Activated CD4-positive, alpha-beta T cell treated with anti-CD3 and anti-CD28 coated beads for 36 hours (primary cell): ENCODE measurements at regions not wholly inside any gene's neighbourhood (a gene's known extent, or its start where the extent isn't known, plus 50 kb on each side); places are given as distances from the start of the nearest gene placed in this dataset.

Experiments
- ATAC-seq: fragments of 200-7000 bp; cut with Tn5 transposase; one replicate; pipeline ENCODE4 v1.10.0; 2021; ENCODE audit warnings: mild to moderate bottlenecking, moderate library complexity
- CTCF ChIA-PET: fragments of 350-600 bp; sonication (Branson Sonifier 250); formaldehyde crosslinking; loops from one replicate; lab custom pipeline; 2021; ENCODE audit warnings: antibody characterized with exemption; lab: Charles Lee
- POLR2A ChIA-PET: fragments of 350-600 bp; sonication (Branson Sonifier 250); formaldehyde crosslinking; loops from one replicate; lab custom pipeline; 2021; ENCODE audit warnings: antibody characterized with exemption, inconsistent platforms; lab: Charles Lee
- DNase-seq: peaks from one replicate; pipeline ENCODE4 v3.0.0-alpha.2; 2020
- H3K27ac Mint-ChIP-seq: one replicate; pipeline ENCODE4 v1.8.0; 2021; ENCODE audit warnings: mixed read lengths
- H3K27me3 Mint-ChIP-seq: one replicate; pipeline ENCODE4 v1.8.0; 2021; ENCODE audit warnings: mixed read lengths
- H3K36me3 Mint-ChIP-seq: one replicate; pipeline ENCODE4 v1.8.0; 2021; ENCODE audit warnings: low read depth, mixed read lengths
- H3K4me1 Mint-ChIP-seq: one replicate; pipeline ENCODE4 v1.8.0; 2021; ENCODE audit warnings: mixed read lengths
- H3K4me3 Mint-ChIP-seq: one replicate; pipeline ENCODE4 v1.8.0; 2021; ENCODE audit warnings: mild to moderate bottlenecking, moderate library complexity, mixed read lengths
- H3K9me3 Mint-ChIP-seq: one replicate; pipeline ENCODE4 v1.8.0; 2021; ENCODE audit warnings: low read depth, mixed read lengths
- intact Hi-C, 2 experiments: fragments of 100-400 bp; cut with DNase I in 1 of 2; cut with micrococcal nuclease in 1 of 2; formaldehyde crosslinking; loops; one replicate each; pipeline versions ENCODE4 v1.14.2 to v1.15.1; 2022 to 2024; cut with DNase I, micrococcal nuclease

GRCh38 chr5:158570502-158570901, 529.2 kb downstream of the EBF1 start:
- peak; percentile 55 for ATAC-seq
- no peaks in the 10 kb centered on the region for H3K9me3 Mint-ChIP-seq
- H3K4me1 Mint-ChIP-seq, result no peaks in the 10 kb centered on the region
- no peaks in the 10 kb centered on the region for H3K36me3 Mint-ChIP-seq
- peaks cover 2% of the 10 kb centered on the region for H3K27me3 Mint-ChIP-seq
- CTCF ChIA-PET, result no interaction called here
- intact Hi-C loops, result no loop called here
- no peak overlapping the region for H3K4me3 Mint-ChIP-seq
- H3K27ac Mint-ChIP-seq, result no peak overlapping the region
- POLR2A ChIA-PET, result no interaction called here
- no peak for DNase-seq

- Mint-ChIP-seq H3K36me3 (no peaks in the 10 kb centered on the region), H3K27ac (no peak overlapping the region), H3K4me3 (no peak overlapping the region), H3K9me3 (no peaks in the 10 kb centered on the region), H3K4me1 (no peaks in the 10 kb centered on the region), H3K27me3 (peaks cover 2% of the 10 kb centered on the region)
- no peak for DNase-seq
- ATAC-seq, result no peak
- intact Hi-C loops, result no loop called here
- ChIA-PET CTCF (no interaction called here), POLR2A (no interaction called here)
These were observed 530.2 kb downstream of the EBF1 start for GRCh38 chr5:158569534-158569933.

- Mint-ChIP-seq H3K27me3 (peaks cover 2% of the 10 kb centered on the region), H3K4me3 (no peak overlapping the region), H3K4me1 (no peaks in the 10 kb centered on the region), H3K36me3 (no peaks in the 10 kb centered on the region), H3K9me3 (no peaks in the 10 kb centered on the region), H3K27ac (no peak overlapping the region)
- DNase-seq (no peak), ATAC-seq (no peak)
- ChIA-PET POLR2A (no interaction called here), CTCF (no interaction called here)
- intact Hi-C loops, result no loop called here
These were observed 534.5 kb downstream of the EBF1 start for GRCh38 chr5:158565017-158565789.

GRCh38 chr5:158563760-158564390, 535.8 kb downstream of the EBF1 start:
- H3K27ac Mint-ChIP-seq, result no peak overlapping the region
- no peaks in the 10 kb centered on the region for H3K4me1 Mint-ChIP-seq
- ChIA-PET POLR2A (no interaction called here), CTCF (no interaction called here)
- no peaks in the 10 kb centered on the region for H3K9me3 Mint-ChIP-seq
- ATAC-seq (no peak), DNase-seq (no peak)
- no peak overlapping the region for H3K4me3 Mint-ChIP-seq
- intact Hi-C loops, result no loop called here
- peaks cover 2% of the 10 kb centered on the region for H3K27me3 Mint-ChIP-seq
- no peaks in the 10 kb centered on the region for H3K36me3 Mint-ChIP-seq

- DNase-seq, result no peak
- Mint-ChIP-seq H3K4me3 (no peak overlapping the region), H3K4me1 (no peaks in the 10 kb centered on the region), H3K36me3 (no peaks in the 10 kb centered on the region), H3K27me3 (peaks cover 2% of the 10 kb centered on the region), H3K9me3 (no peaks in the 10 kb centered on the region), H3K27ac (no peak overlapping the region)
- ChIA-PET CTCF (interaction anchor here (1.0 kb wide), 1 partner anchor 545 kb away, joined by 6 read pairs; no protein-coding TSS in a partner anchor), POLR2A (no interaction called here)
- intact Hi-C loops, result no loop called here
- no peak for ATAC-seq
These were observed 538.0 kb downstream of the EBF1 start for GRCh38 chr5:158561562-158562190.

GRCh38 chr5:158560170-158560569, 539.5 kb downstream of the EBF1 start:
- Mint-ChIP-seq H3K27me3 (peaks cover 2% of the 10 kb centered on the region), H3K27ac (no peak overlapping the region), H3K4me1 (no peaks in the 10 kb centered on the region), H3K4me3 (no peak overlapping the region), H3K36me3 (no peaks in the 10 kb centered on the region), H3K9me3 (peaks cover 3% of the 10 kb centered on the region)
- intact Hi-C loops, result no loop called here
- CTCF ChIA-PET, result no interaction called here
- ATAC-seq (no peak), DNase-seq (no peak)
- POLR2A ChIA-PET, result no interaction called here

- DNase-seq (no peak), ATAC-seq (no peak)
- no peak overlapping the region for H3K4me3 Mint-ChIP-seq
- peaks cover 3% of the 10 kb centered on the region for H3K9me3 Mint-ChIP-seq
- H3K4me1 Mint-ChIP-seq, result no peaks in the 10 kb centered on the region
- H3K27me3 Mint-ChIP-seq, result peaks cover 2% of the 10 kb centered on the region
- POLR2A ChIA-PET, result no interaction called here
- intact Hi-C loops, result no loop called here
- no peak overlapping the region for H3K27ac Mint-ChIP-seq
- H3K36me3 Mint-ChIP-seq, result no peaks in the 10 kb centered on the region
- CTCF ChIA-PET, result no interaction called here
These were observed 540.1 kb downstream of the EBF1 start for GRCh38 chr5:158559643-158560042.

- H3K9me3 Mint-ChIP-seq, result peaks cover 3% of the 10 kb centered on the region
- intact Hi-C loops, result no loop called here
- H3K27ac Mint-ChIP-seq, result no peak overlapping the region
- ChIA-PET POLR2A (no interaction called here), CTCF (no interaction called here)
- DNase-seq, result no peak
- ATAC-seq, result no peak
- H3K4me3 Mint-ChIP-seq, result no peak overlapping the region
- no peaks in the 10 kb centered on the region for H3K36me3 Mint-ChIP-seq
- no peaks in the 10 kb centered on the region for H3K4me1 Mint-ChIP-seq
- H3K27me3 Mint-ChIP-seq, result peaks cover 2% of the 10 kb centered on the region
These were observed 540.6 kb downstream of the EBF1 start for GRCh38 chr5:158559066-158559465.

GRCh38 chr5:158553962-158554336, 545.8 kb downstream of the EBF1 start:
- Mint-ChIP-seq H3K36me3 (no peaks in the 10 kb centered on the region), H3K27me3 (peaks cover 2% of the 10 kb centered on the region), H3K4me1 (no peaks in the 10 kb centered on the region), H3K4me3 (no peak overlapping the region), H3K27ac (no peak overlapping the region), H3K9me3 (peaks cover 4% of the 10 kb centered on the region)
- ChIA-PET POLR2A (no interaction called here), CTCF (interaction anchor here (0.9 kb wide), 1 partner anchor 8 kb away, joined by 3 read pairs; no protein-coding TSS in a partner anchor)
- no peak for ATAC-seq
- DNase-seq, result no peak
- intact Hi-C loops, result no loop called here

- no peaks in the 10 kb centered on the region for H3K4me1 Mint-ChIP-seq
- no peak overlapping the region for H3K4me3 Mint-ChIP-seq
- peaks cover 7% of the 10 kb centered on the region for H3K9me3 Mint-ChIP-seq
- intact Hi-C loops, result no loop called here
- ATAC-seq (no peak), DNase-seq (no peak)
- ChIA-PET CTCF (interaction anchor here (0.5 to 0.9 kb wide), 2 partner anchors 8 to 193 kb away, joined by 3 to 4 read pairs; no protein-coding TSS in a partner anchor), POLR2A (no interaction called here)
- H3K36me3 Mint-ChIP-seq, result no peaks in the 10 kb centered on the region
- no peak overlapping the region for H3K27ac Mint-ChIP-seq
- H3K27me3 Mint-ChIP-seq, result no peaks in the 10 kb centered on the region
These were observed 546.3 kb downstream of the EBF1 start for GRCh38 chr5:158553195-158553961.

GRCh38 chr5:158552241-158552640, 547.5 kb downstream of the EBF1 start:
- no peaks in the 10 kb centered on the region for H3K4me1 Mint-ChIP-seq
- H3K27ac Mint-ChIP-seq, result no peak overlapping the region
- DNase-seq (no peak), ATAC-seq (no peak)
- H3K27me3 Mint-ChIP-seq, result no peaks in the 10 kb centered on the region
- no peak overlapping the region for H3K4me3 Mint-ChIP-seq
- H3K9me3 Mint-ChIP-seq, result peaks cover 9% of the 10 kb centered on the region
- ChIA-PET POLR2A (no interaction called here), CTCF (no interaction called here)
- intact Hi-C loops, result no loop called here
- H3K36me3 Mint-ChIP-seq, result no peaks in the 10 kb centered on the region
